H9 (cell line): ENCODE measurements at regions not wholly inside any gene's neighbourhood (a gene's known extent, or its start where the extent isn't known, plus 50 kb on each side); places are given as distances from the start of the nearest gene placed in this dataset.
A peak's percentile ranks its signal among the peaks of the same experiment; 100 is the strongest.

Experiments used
- DNase-seq: peaks from one replicate; pipeline ENCODE4 v3.0.0-alpha.2; 2017
- H2AFZ ChIP-seq: one replicate; pipeline ENCODE4 v1.6.1; 2013; ENCODE audit warnings: mild to moderate bottlenecking, low read length, control low read depth, moderate library complexity
- H2AK5ac ChIP-seq: 2 replicates; pipeline ENCODE4 v1.6.1; 2013; ENCODE audit warnings: low read length, control low read depth, mixed read lengths; ENCODE audit not compliant: insufficient read length
- H2BK120ac ChIP-seq: one replicate; pipeline ENCODE4 v1.6.1; 2013; ENCODE audit warnings: low read depth, mild to moderate bottlenecking, low read length, control low read depth, inconsistent platforms; ENCODE audit not compliant: poor library complexity, severe bottlenecking
- H2BK12ac ChIP-seq: 2 replicates; pipeline ENCODE4 v1.6.1; 2013; ENCODE audit warnings: low read length, control low read depth, mixed read lengths, low read depth; ENCODE audit not compliant: insufficient read length
- H2BK15ac ChIP-seq: 2 replicates; pipeline ENCODE4 v1.6.1; 2013; ENCODE audit warnings: low read depth, low read length, control low read depth
- H2BK20ac ChIP-seq: one replicate; pipeline ENCODE4 v1.6.1; 2013; ENCODE audit warnings: low read depth, mild to moderate bottlenecking, low read length, control low read depth, inconsistent platforms; ENCODE audit not compliant: poor library complexity, severe bottlenecking
- H2BK5ac ChIP-seq: 2 replicates; pipeline ENCODE4 v1.6.1; 2013; ENCODE audit warnings: low read length, control low read depth, mixed read lengths; ENCODE audit not compliant: insufficient read length
- H3K14ac ChIP-seq: 2 replicates; pipeline ENCODE4 v1.6.1; 2013; ENCODE audit warnings: low read length, control low read depth; ENCODE audit not compliant: insufficient read depth
- H3K18ac ChIP-seq: 2 replicates; pipeline ENCODE4 v1.6.1; 2013; ENCODE audit warnings: low read depth, mild to moderate bottlenecking, mixed read lengths, low read length, control low read depth; ENCODE audit not compliant: insufficient read length
- H3K23ac ChIP-seq: 2 replicates; pipeline ENCODE4 v1.6.1; 2013; ENCODE audit warnings: low read length, control low read depth, mixed read lengths, low read depth; ENCODE audit not compliant: insufficient read length
- H3K23me2 ChIP-seq: 2 replicates; pipeline ENCODE4 v1.6.1; 2013; ENCODE audit warnings: low read depth, mild to moderate bottlenecking, mixed read lengths, low read length, control low read depth; ENCODE audit not compliant: insufficient read length, poor library complexity, severe bottlenecking
- H3K27ac ChIP-seq: 2 replicates; pipeline ENCODE4 v1.5.1; 2013; ENCODE audit warnings: low read length, control low read depth, mixed read lengths, low read depth; ENCODE audit not compliant: insufficient read length
- H3K27me3 ChIP-seq: 2 replicates; pipeline ENCODE4 v1.6.1; 2013; ENCODE audit warnings: low read length, control low read depth, inconsistent platforms; ENCODE audit not compliant: insufficient read depth
- H3K4ac ChIP-seq: 2 replicates; pipeline ENCODE4 v1.6.1; 2013; ENCODE audit warnings: low read depth, mild to moderate bottlenecking, control low read depth, inconsistent platforms, low read length, moderate library complexity
- H3K4me1 ChIP-seq: 2 replicates; pipeline ENCODE4 v1.6.1; 2013; ENCODE audit warnings: low read length, control low read depth, inconsistent platforms; ENCODE audit not compliant: insufficient read depth
- H3K4me2 ChIP-seq: 2 replicates; pipeline ENCODE4 v1.6.1; 2013; ENCODE audit warnings: low read length, control low read depth, mixed read lengths; ENCODE audit not compliant: insufficient read length, insufficient read depth
- H3K56ac ChIP-seq: 2 replicates; pipeline ENCODE4 v1.6.1; 2013; ENCODE audit warnings: low read depth, mild to moderate bottlenecking, mixed read lengths, low read length, control low read depth; ENCODE audit not compliant: insufficient read length
- H3K79me1 ChIP-seq: 2 replicates; pipeline ENCODE4 v1.6.1; 2013; ENCODE audit warnings: low read depth, mild to moderate bottlenecking, moderate library complexity, low read length, control low read depth, inconsistent platforms; ENCODE audit not compliant: insufficient read depth, poor library complexity, severe bottlenecking
- H3K79me2 ChIP-seq: 2 replicates; pipeline ENCODE4 v1.6.1; 2013; ENCODE audit warnings: low read length, control low read depth, inconsistent platforms; ENCODE audit not compliant: insufficient read depth
- H3K9ac ChIP-seq: 2 replicates; pipeline ENCODE4 v1.6.1; 2013; ENCODE audit warnings: low read length, control low read depth, mixed read lengths; ENCODE audit not compliant: insufficient read length; ENCODE audit errors: extremely low read depth
- H3K9me3 ChIP-seq: one replicate; pipeline ENCODE4 v1.6.1; 2013; ENCODE audit warnings: low read depth, low read length, inconsistent platforms; ENCODE audit not compliant: control insufficient read depth
- H3T11ph ChIP-seq: one replicate; pipeline ENCODE4 v1.6.1; 2013; ENCODE audit warnings: mild to moderate bottlenecking, low read length, control low read depth, inconsistent platforms
- H4K20me1 ChIP-seq: one replicate; pipeline ENCODE4 v1.6.1; 2013; ENCODE audit not compliant: control insufficient read depth, insufficient read length, insufficient read depth
- H4K5ac ChIP-seq: 2 replicates; pipeline ENCODE4 v1.6.1; 2013; ENCODE audit warnings: low read depth, mild to moderate bottlenecking, mixed read lengths, low read length, control low read depth; ENCODE audit not compliant: insufficient read length
- H4K8ac ChIP-seq: replicated peaks from 2 replicates; pipeline ENCODE4 v1.6.1; 2013; ENCODE audit warnings: low read length, control low read depth, mixed read lengths, low read depth; ENCODE audit not compliant: insufficient read length
- H4K91ac ChIP-seq: 2 replicates; pipeline ENCODE4 v1.6.1; 2013; ENCODE audit warnings: low read depth, mild to moderate bottlenecking, moderate library complexity, mixed read lengths, low read length, control low read depth; ENCODE audit not compliant: insufficient read length
- H3K27ac Mint-ChIP-seq, 3 experiments: 2 replicates in 2 of 3; 3 replicates in 1 of 3; pipeline ENCODE4 v1.8.0; 2020 to 2021; ENCODE audit warnings: mixed read lengths in 3 of 3, mild to moderate bottlenecking in 1 of 3, moderate library complexity in 1 of 3
- H3K27me3 Mint-ChIP-seq: 2 replicates; pipeline ENCODE4 v1.8.0; 2021; ENCODE audit warnings: low read depth, mild to moderate bottlenecking, moderate library complexity, mixed read lengths
- H3K36me3 Mint-ChIP-seq, 3 experiments: 2 replicates in 2 of 3; 3 replicates in 1 of 3; pipeline ENCODE4 v1.8.0; 2020 to 2021; ENCODE audit warnings: low read depth in 3 of 3, mixed read lengths in 3 of 3; ENCODE audit not compliant: insufficient read depth in 1 of 3
- H3K4me1 Mint-ChIP-seq, 2 experiments: 2 replicates each; pipeline ENCODE4 v1.8.0; 2020; ENCODE audit warnings: mixed read lengths in 2 of 2
- H3K4me3 Mint-ChIP-seq, 2 experiments: 2 replicates in 1 of 2; 3 replicates in 1 of 2; pipeline ENCODE4 v1.8.0; 2020 to 2021; ENCODE audit warnings: mild to moderate bottlenecking in 2 of 2, mixed read lengths in 2 of 2, moderate library complexity in 1 of 2
- H3K9me3 Mint-ChIP-seq, 2 experiments: 2 replicates in 1 of 2; 3 replicates in 1 of 2; pipeline ENCODE4 v1.8.0; 2020; ENCODE audit warnings: mild to moderate bottlenecking in 2 of 2, mixed read lengths in 2 of 2, moderate library complexity in 1 of 2
- TF ChIP-seq, protein P1 (sequence below): fragments of 200-600 bp; sonication (generic); conservative IDR thresholded peaks from 3 replicates; pipeline ENCODE4 v1.8.0; 2021; ENCODE audit warnings: antibody characterized with exemption, mild to moderate bottlenecking

GRCh38 chr5:168169791-168170190, 121.7 kb upstream of the WWC1 start:
- Mint-ChIP-seq H3K27me3 (no peaks in the 10 kb centered on the region; the same call in 1 of the 2 replicates), H3K36me3 (no peaks in the 10 kb centered on the region; a peak in 1 of 7 replicates), H3K4me3 (no peak overlapping the region), H3K4me1 (peaks cover 21 to 32% of the 10 kb centered on the region in 2 experiments), H3K9me3 (no peaks in the 10 kb centered on the region), H3K27ac (peak overlapping the region in 1 of 3 experiments; percentile 70; a peak in 1 of 7 replicates)
- Histone ChIP-seq H3K56ac (no peak overlapping the region), H3K23ac (no peak overlapping the region), H3K9ac (no peak overlapping the region), H2AFZ (no peak overlapping the region), H3K27me3 (no peaks in the 10 kb centered on the region), H2BK12ac (no peak overlapping the region), H3K4ac (no peak overlapping the region), H3K79me1 (no peaks in the 10 kb centered on the region), H4K8ac (no peak overlapping the region), H4K91ac (no peak overlapping the region), H3K14ac (no peak overlapping the region), H3K27ac (no peak overlapping the region), H3K4me2 (no peak overlapping the region), H2BK120ac (no peak overlapping the region), H3K79me2 (no peaks in the 10 kb centered on the region), H4K20me1 (no peaks in the 10 kb centered on the region), H3K23me2 (no peaks in the 10 kb centered on the region), H2AK5ac (no peak overlapping the region), H4K5ac (no peak overlapping the region), H3K18ac (no peak overlapping the region), H3T11ph (no peak overlapping the region), H2BK5ac (no peak overlapping the region), H3K9me3 (no peaks in the 10 kb centered on the region), H3K4me1 (0 out of 2 replicates have a peak, but pooled peaks cover 2% of the 10 kb centered on the region), H2BK20ac (no peak overlapping the region), H2BK15ac (no peak overlapping the region)
- TF ChIP-seq, protein P1, sequence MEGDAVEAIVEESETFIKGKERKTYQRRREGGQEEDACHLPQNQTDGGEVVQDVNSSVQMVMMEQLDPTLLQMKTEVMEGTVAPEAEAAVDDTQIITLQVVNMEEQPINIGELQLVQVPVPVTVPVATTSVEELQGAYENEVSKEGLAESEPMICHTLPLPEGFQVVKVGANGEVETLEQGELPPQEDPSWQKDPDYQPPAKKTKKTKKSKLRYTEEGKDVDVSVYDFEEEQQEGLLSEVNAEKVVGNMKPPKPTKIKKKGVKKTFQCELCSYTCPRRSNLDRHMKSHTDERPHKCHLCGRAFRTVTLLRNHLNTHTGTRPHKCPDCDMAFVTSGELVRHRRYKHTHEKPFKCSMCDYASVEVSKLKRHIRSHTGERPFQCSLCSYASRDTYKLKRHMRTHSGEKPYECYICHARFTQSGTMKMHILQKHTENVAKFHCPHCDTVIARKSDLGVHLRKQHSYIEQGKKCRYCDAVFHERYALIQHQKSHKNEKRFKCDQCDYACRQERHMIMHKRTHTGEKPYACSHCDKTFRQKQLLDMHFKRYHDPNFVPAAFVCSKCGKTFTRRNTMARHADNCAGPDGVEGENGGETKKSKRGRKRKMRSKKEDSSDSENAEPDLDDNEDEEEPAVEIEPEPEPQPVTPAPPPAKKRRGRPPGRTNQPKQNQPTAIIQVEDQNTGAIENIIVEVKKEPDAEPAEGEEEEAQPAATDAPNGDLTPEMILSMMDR, result no peak
- DNase-seq, result no peak
